ENCODE measurements at regions not wholly inside any gene's neighbourhood (a gene's known extent, or its start where the extent isn't known, plus 50 kb on each side); places are given as distances from the start of the nearest gene placed in this dataset.
"Not testable (repeated sequence)": the region's sequence is repeated elsewhere in the genome, so short reads cannot be mapped to it uniquely, and the experiment has no call there.

DNA sequence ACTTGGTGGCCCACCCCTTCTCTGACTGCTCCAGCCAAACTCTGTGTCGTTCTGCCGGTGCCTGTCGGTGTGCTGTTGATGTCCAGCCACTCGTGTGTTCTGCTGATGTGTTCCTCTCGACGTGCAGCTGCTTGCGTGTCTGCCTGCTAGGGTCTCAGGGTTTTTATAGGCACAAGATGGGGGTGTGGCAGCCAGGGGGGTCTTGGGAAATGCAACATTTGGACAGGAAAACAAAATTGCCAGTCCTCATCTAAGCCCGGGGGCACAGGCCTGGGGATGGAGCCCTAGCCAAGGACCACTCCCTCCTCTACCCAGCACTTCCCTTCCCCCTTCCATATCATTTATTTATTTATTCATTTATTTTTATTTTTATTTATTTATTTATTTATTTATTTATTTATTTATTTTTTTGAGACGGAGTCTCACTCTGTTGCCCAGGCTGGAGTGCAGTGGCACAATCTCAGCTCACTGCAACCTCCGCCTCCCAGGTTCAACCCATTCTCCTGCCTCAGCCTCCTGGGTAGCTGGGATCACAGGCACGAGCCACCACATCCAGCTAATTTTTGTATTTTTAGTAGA is 165.8 kb upstream of the COPS8 start:
- not testable (repeated sequence) for TF ChIP-seq EZH2 (IDR thresholded peaks at IDR 0.05; ENCODE audit: borderline replicate concordance, insufficient read depth, low read length, poor library complexity, severe bottlenecking); RAD21 (conservative IDR thresholded peaks at IDR 0.05)
- TF ChIP-seq, protein P1, sequence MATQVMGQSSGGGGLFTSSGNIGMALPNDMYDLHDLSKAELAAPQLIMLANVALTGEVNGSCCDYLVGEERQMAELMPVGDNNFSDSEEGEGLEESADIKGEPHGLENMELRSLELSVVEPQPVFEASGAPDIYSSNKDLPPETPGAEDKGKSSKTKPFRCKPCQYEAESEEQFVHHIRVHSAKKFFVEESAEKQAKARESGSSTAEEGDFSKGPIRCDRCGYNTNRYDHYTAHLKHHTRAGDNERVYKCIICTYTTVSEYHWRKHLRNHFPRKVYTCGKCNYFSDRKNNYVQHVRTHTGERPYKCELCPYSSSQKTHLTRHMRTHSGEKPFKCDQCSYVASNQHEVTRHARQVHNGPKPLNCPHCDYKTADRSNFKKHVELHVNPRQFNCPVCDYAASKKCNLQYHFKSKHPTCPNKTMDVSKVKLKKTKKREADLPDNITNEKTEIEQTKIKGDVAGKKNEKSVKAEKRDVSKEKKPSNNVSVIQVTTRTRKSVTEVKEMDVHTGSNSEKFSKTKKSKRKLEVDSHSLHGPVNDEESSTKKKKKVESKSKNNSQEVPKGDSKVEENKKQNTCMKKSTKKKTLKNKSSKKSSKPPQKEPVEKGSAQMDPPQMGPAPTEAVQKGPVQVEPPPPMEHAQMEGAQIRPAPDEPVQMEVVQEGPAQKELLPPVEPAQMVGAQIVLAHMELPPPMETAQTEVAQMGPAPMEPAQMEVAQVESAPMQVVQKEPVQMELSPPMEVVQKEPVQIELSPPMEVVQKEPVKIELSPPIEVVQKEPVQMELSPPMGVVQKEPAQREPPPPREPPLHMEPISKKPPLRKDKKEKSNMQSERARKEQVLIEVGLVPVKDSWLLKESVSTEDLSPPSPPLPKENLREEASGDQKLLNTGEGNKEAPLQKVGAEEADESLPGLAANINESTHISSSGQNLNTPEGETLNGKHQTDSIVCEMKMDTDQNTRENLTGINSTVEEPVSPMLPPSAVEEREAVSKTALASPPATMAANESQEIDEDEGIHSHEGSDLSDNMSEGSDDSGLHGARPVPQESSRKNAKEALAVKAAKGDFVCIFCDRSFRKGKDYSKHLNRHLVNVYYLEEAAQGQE (IDR thresholded peaks at IDR 0.05; ENCODE audit: borderline replicate concordance), result not testable (repeated sequence)
- TF ChIP-seq, protein P2, sequence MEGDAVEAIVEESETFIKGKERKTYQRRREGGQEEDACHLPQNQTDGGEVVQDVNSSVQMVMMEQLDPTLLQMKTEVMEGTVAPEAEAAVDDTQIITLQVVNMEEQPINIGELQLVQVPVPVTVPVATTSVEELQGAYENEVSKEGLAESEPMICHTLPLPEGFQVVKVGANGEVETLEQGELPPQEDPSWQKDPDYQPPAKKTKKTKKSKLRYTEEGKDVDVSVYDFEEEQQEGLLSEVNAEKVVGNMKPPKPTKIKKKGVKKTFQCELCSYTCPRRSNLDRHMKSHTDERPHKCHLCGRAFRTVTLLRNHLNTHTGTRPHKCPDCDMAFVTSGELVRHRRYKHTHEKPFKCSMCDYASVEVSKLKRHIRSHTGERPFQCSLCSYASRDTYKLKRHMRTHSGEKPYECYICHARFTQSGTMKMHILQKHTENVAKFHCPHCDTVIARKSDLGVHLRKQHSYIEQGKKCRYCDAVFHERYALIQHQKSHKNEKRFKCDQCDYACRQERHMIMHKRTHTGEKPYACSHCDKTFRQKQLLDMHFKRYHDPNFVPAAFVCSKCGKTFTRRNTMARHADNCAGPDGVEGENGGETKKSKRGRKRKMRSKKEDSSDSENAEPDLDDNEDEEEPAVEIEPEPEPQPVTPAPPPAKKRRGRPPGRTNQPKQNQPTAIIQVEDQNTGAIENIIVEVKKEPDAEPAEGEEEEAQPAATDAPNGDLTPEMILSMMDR (IDR thresholded peaks at IDR 0.05; ENCODE audit: poor library complexity, severe bottlenecking), result not testable (repeated sequence)

Data from neural cell (in vitro differentiated cells).